ENCODE measurements at regions not wholly inside any gene's neighbourhood (a gene's known extent, or its start where the extent isn't known, plus 50 kb on each side); places are given as distances from the start of the nearest gene placed in this dataset.

GRCh38 chr12:24759155-24759554, 189.7 kb downstream of the BCAT1 start:
- no peak overlapping the region for H3K4me3 ChIP-seq

GRCh38 chr12:24756479-24757024, 192.3 kb downstream of the BCAT1 start:
- TF ChIP-seq CTCF (IDR thresholded peaks at IDR 0.05), result no peak
- TF ChIP-seq POLR2A (IDR thresholded peaks at IDR 0.05), result no peak
- no peaks in the 10 kb centered on the region for H3K4me1 ChIP-seq
- no peaks in the 10 kb centered on the region for H3K36me3 ChIP-seq
- H3K27me3 ChIP-seq, result no peaks in the 10 kb centered on the region
- H3K27ac ChIP-seq, result no peak overlapping the region
- no peak for DNase-seq
- no peaks in the 10 kb centered on the region for H3K9me3 ChIP-seq
- H3K4me3 ChIP-seq, result no peak overlapping the region

More at GRCh38 chr12:24759155-24759554, 189.7 kb downstream of the BCAT1 start:
- H3K27ac ChIP-seq, result no peak overlapping the region
- TF ChIP-seq POLR2A (IDR thresholded peaks at IDR 0.05) (no peak), CTCF (IDR thresholded peaks at IDR 0.05) (no peak)
- H3K27me3 ChIP-seq, result no peaks in the 10 kb centered on the region
- DNase-seq, result no peak
- no peaks in the 10 kb centered on the region for H3K36me3 ChIP-seq
- no peaks in the 10 kb centered on the region for H3K4me1 ChIP-seq
- no peaks in the 10 kb centered on the region for H3K9me3 ChIP-seq

GRCh38 chr12:24754690-24755638, 193.9 kb downstream of the BCAT1 start:
- DNase-seq, result no peak

GRCh38 chr12:24752763-24753462, 196.0 kb downstream of the BCAT1 start:
- H3K4me3 ChIP-seq, result no peak overlapping the region

More at GRCh38 chr12:24754690-24755638, 193.9 kb downstream of the BCAT1 start:
- H3K27me3 ChIP-seq, result no peaks in the 10 kb centered on the region
- no peaks in the 10 kb centered on the region for H3K4me1 ChIP-seq
- no peaks in the 10 kb centered on the region for H3K9me3 ChIP-seq
- H3K27ac ChIP-seq, result no peak overlapping the region
- no peaks in the 10 kb centered on the region for H3K36me3 ChIP-seq
- TF ChIP-seq POLR2A (IDR thresholded peaks at IDR 0.05) (no peak), CTCF (IDR thresholded peaks at IDR 0.05) (no peak)
- H3K4me3 ChIP-seq, result no peak overlapping the region

More at GRCh38 chr12:24752763-24753462, 196.0 kb downstream of the BCAT1 start:
- no peaks in the 10 kb centered on the region for H3K36me3 ChIP-seq
- DNase-seq, result no peak
- no peak for TF ChIP-seq CTCF (IDR thresholded peaks at IDR 0.05)
- no peak for TF ChIP-seq POLR2A (IDR thresholded peaks at IDR 0.05)
- no peak overlapping the region for H3K27ac ChIP-seq
- no peaks in the 10 kb centered on the region for H3K4me1 ChIP-seq
- H3K27me3 ChIP-seq, result no peaks in the 10 kb centered on the region
- H3K9me3 ChIP-seq, result no peaks in the 10 kb centered on the region
